ENCODE measurements at regions not wholly inside any gene's neighbourhood (a gene's known extent, or its start where the extent isn't known, plus 50 kb on each side); places are given as distances from the start of the nearest gene placed in this dataset.

DNA sequence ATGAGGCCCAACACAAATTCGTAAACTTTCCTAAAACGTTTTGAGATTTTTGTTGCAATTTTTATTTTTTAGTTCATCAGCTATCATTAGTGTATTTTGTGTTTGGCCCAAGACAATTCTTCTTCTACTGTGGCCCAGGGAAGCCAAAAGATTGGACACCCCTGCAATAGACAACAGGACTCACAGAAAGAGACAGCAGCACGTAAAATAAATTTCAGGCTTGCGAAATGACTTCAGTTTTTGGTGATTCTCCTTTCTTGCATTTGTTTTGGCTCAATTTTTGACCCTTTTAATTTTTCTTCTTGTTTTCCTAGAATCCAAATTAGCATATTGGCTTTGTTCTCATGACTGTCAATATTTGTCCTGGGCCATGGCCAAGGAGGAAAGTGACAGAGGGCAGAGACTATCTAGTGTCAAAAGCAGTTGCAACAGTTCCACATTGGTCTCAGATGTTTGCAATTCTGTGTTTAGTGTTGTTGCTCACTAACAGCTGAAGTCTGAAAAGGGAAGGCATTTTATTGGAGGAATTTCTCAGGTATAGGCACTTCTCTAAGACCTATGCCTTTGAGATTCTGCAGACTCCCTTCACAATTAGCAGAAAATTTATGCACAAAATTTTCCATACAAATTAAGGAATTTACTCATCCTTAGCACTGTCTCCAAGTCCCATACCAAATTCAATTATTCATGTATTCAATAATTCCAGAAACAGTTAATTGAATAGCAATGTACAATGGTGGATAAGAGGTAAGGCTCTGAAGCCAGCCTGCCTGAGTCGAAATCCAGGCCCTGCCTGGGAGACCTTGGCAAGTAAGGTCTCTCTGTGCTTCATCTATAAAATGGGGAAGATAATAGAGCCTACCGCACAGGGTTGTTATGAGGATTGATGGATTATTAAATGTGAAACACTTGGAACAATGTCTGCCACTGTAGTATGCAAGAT lies 160.9 kb upstream of the IVNS1ABP start (continued):
- TF ChIP-seq ZNF766 (CRISPR knock-in tag; IDR thresholded peaks at IDR 0.05; ENCODE audit: borderline replicate concordance) (no peak), EP300 (IDR thresholded peaks at IDR 0.05; ENCODE audit: low read depth in 2 of 2, low read length in 2 of 2) (peak in 1 of 2 experiments; percentile 19; a peak in 1 of 4 replicates), EP300 (CRISPR knock-in tag; IDR thresholded peaks at IDR 0.05; ENCODE audit: borderline replicate concordance) (no peak), MLLT10 (CRISPR knock-in tag; IDR thresholded peaks at IDR 0.05) (no peak)

DNA sequence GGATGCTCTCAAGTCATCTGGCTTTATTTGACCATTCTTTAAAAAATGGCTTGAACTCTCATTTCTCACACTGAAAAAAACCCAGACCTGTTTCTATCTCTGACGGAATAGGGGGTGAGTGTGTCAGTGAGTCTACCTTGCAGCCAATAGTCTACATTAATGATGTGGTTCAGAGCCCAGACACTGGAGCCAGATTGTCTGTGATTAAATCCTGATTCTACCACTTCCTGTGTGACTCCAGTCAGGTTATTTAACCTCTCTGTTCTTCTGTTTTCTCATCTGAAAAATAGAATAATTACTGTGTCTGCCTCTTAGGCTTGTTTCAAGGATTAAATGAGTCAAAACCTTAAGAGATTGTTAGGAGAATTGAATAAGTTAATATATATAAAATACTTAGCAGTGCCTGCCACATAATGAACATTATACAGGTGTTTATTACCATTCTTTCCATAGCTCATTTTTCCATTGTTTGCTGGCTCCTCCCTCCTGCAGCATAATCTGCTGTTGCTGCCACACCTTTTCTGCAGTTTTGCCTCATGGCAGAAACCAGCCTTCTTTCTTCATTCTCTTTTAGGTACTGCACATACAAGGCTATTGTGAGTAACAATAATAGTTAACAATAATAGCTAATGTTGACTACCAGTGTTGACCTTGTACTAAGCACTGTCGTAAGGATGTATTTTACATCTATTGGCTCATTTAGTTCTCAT lies 157.6 kb upstream of the IVNS1ABP start:
- intact Hi-C loops (cut with micrococcal nuclease; ENCODE audit: unreplicated experiment): no loop called here
- no peak for FAIRE-seq
- ATAC-seq: no peak
- no peaks in the 10 kb centered on the region for H3K36me3 ChIP-seq (replicated peaks in 1 of 2; ENCODE audit: control insufficient read depth in 1 of 2, insufficient read depth in 2 of 2, low read length in 2 of 2)
- H3K9ac ChIP-seq (ENCODE audit: insufficient read depth, low read depth, low read length): no peak overlapping the region
- H3K79me2 ChIP-seq (ENCODE audit: insufficient read depth, low read length): no peaks in the 10 kb centered on the region
- H3K9me3 ChIP-seq (ENCODE audit: low read length): no peaks in the 10 kb centered on the region
- no peaks in the 10 kb centered on the region for H4K20me1 ChIP-seq (ENCODE audit: insufficient read depth, low read length)
- peaks cover 0 to 9% of the 10 kb centered on the region in 2 experiments; a peak in 2 of 5 replicates for H3K27me3 ChIP-seq (ENCODE audit: control insufficient read depth in 1 of 2, insufficient read depth in 2 of 2, low read length in 2 of 2)
- no peak overlapping the region for H3K27ac ChIP-seq (ENCODE audit: extremely low read length, insufficient read depth, low read length)
- CTCF ChIA-PET (ENCODE audit: low intra/inter-chr PET ratio, low total read pairs): no interaction called here
- no TSS peak for BruUV-seq (replicated peaks)
- peaks cover 10% of the 10 kb centered on the region for H3K4me1 ChIP-seq (ENCODE audit: insufficient read depth, low read length)
- H3K4me2 ChIP-seq (ENCODE audit: low read depth, low read length): no peak overlapping the region
- no peak for DNase-seq (ENCODE audit: low spot score)
- WGBS (ENCODE audit: low lambda C conversion rate): 19% methylated on average over 2 of the region's 2 CpGs
- in situ Hi-C loops (cut with HindIII; ENCODE audit: extremely low pct_ligation_motif_present, low pct_unique_long_range_greater_than_20kb): no loop called here
- no peak for TF ChIP-seq RBM22 (optimal IDR thresholded peaks at IDR 0.05; ENCODE audit: low read length)
- no peak for TF ChIP-seq CBFB (CRISPR knock-in tag; IDR thresholded peaks at IDR 0.05)
- no peak for TF ChIP-seq KLF13 (CRISPR knock-in tag; IDR thresholded peaks at IDR 0.05)
- TF ChIP-seq SOX6 (IDR thresholded peaks at IDR 0.05): no peak
- TF ChIP-seq SOX6 (CRISPR knock-in tag; IDR thresholded peaks at IDR 0.05): no peak
- TF ChIP-seq MAFG (CRISPR knock-in tag; IDR thresholded peaks at IDR 0.05): no peak
- TF ChIP-seq SALL1 (CRISPR knock-in tag; IDR thresholded peaks at IDR 0.05): no peak
- TF ChIP-seq ZNF552 (CRISPR knock-in tag; IDR thresholded peaks at IDR 0.05; ENCODE audit: borderline replicate concordance): no peak
- no peak for TF ChIP-seq HCFC1 (IDR thresholded peaks at IDR 0.05; ENCODE audit: low read depth, low read length)
- TF ChIP-seq PHF8 (CRISPR knock-in tag; IDR thresholded peaks at IDR 0.05): no peak
- no peak for TF ChIP-seq ELF4 (CRISPR knock-in tag; IDR thresholded peaks at IDR 0.05; ENCODE audit: borderline replicate concordance)
- no peak overlapping the region for H2AFZ ChIP-seq (ENCODE audit: low read length)
- POLR2A ChIA-PET: no interaction called here
- no peak overlapping the region for H3K4me3 ChIP-seq (replicated peaks in 1 of 3; ENCODE audit: insufficient read depth in 1 of 3, low read depth in 2 of 3, low read length in 3 of 3)
